GM19351 (cell line): ENCODE measurements at regions not wholly inside any gene's neighbourhood (a gene's known extent, or its start where the extent isn't known, plus 50 kb on each side); places are given as distances from the start of the nearest gene placed in this dataset.

Experiments used
- ATAC-seq: cut with Tn5 transposase; IDR thresholded peaks from one replicate; pipeline ENCODE4 v1.9.1; 2021; ENCODE audit warnings: mild to moderate bottlenecking, moderate library complexity; ENCODE audit not compliant: unreplicated experiment

DNA sequence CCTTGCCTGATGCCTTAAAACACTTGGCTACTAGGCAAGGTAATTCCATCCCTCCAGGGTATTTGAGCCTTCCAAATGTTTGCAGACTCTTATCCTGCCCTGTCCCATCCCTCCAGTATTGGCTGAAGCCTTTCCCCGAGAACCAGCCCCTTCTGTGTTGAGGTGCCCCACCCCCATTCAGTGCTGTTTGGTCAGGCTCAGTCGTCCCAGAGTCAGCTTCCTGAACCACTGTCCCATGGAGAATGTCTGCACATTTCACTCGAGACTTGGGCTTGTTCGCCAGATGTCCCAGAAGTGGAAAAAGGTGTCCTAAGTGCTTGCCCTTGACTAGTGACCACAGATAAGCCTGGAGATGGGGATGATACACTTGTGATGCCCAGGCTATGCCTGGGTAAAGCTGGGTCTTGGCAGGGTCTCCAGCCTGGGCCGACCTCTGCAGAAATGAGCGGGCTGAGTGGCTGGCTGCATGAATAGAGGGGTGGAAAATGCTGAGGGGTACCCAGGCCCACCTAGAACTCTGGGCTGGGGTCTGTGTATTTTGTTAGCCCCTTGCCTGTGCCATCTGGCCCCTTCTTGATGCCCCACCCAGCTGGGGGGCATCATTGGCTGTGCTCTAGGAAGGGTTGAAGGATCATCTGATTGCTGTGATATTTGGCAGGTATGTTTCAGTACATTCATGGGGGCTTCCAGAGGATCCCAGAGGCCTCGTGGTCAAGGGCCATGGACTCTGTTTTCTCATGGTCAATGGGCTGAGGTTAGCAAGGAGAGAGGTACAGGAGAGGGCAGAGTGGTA, 178.4 kb downstream of the MACROH2A1 start:
- ATAC-seq = no peak

DNA sequence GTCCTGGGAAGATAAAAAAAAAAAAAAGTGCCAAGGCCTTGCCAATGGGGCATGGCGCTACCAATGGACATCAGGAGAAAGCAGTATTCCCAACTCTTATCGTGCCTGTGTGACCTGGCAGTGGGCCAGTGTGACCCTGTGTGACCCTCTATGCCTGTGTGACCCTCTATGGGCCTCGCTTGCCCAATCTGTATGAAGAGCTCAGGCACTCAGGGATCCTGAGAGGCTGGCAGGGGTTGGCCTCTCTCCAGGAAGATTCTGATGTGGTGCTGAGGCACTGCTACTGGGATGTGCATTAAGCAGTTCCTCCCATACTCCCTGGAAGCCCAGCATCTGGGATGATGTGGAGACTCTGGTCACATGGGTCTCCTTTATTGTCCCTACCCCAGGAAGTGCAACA, 179.2 kb downstream of the MACROH2A1 start:
- ATAC-seq = no peak

DNA sequence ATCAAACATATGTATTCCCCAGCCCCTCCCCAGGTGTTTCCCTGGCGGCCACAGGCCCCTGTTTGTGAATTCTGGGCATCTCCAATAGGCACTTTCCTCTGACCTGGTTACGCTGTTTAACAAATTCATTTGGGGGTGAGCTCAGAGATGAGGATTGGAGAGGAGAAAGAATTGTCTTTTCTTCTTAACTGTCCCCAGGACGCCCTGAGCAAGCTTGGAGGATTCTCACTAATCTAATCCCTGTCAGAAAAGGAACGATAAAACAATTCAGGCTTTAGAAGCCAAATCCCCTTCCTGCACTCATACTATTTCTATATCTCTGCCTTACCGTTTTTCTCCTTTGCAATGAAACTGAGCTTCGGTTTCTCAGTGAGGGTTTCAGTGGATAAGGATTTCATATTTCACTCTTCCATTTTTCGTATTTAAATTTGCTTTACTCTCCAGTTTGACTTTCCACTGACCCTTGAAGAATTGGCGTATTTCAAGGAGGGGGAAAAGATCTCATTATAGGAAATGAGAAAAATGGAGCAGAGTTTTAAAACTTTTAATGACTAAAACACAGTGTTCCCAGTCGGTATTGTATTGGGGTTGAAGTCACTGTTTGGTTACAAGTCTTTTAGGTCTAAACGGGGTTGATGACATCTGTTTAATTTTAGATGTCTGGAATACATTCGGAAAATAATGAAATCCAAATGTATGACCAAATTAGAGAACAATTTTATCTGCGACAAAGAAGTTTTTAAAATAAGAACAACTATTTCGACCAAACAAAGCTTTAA, 180.1 kb downstream of the MACROH2A1 start:
- no peak for ATAC-seq

DNA sequence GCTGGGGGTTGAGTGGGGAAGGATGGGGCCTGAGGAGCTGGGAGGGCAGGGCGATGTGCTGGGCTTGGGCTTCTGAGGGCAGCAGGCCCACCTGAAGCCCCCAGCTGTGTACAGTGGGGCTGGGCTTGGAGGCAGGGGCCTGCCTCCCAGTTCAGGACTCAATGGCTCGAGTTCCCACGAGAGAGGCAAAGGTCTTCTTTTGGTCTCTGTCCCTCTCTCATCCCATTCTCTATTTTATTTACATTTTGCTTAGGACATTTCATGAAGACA, 180.6 kb downstream of the MACROH2A1 start:
- ATAC-seq = no peak

DNA sequence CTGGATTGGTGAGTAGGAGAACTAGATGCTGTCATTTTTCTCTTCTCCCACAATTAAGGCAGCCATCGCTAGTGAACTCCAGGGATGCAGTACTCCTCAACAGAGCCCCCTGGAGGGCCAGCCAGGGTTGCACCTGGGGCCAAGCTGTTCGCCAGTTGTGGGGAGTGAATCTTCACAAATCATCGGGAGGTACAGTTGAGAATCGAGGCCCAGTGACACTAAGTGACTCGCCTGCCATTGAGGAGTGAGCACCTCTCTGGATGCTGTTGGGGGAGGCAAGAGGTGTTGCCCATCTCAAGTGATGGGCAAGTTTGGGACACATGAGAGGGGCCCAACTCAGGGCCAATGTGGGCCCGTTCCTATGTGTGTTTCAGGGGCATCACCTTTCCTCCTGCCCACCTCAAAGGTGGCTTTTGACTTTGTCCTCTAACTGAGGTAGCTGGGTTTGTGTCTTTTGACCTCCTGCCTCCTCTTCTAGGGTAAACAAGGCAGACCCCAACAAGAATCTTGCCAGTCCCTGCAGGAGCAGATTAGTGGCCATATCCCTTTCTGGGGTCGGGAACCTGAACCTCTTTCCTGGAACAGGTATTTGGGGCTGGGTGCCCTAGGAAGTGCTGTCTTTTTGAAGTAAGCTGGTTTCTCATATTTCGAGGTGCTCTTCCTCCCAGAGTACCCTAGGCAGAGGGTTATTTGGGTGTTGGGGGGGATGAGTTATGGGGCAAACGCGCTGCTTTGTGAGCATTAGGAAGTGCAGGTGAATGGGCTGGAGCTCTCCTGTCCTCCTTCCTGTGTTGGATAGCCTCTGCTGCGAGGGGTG, 181.2 kb downstream of the MACROH2A1 start:
- ATAC-seq = no peak

DNA sequence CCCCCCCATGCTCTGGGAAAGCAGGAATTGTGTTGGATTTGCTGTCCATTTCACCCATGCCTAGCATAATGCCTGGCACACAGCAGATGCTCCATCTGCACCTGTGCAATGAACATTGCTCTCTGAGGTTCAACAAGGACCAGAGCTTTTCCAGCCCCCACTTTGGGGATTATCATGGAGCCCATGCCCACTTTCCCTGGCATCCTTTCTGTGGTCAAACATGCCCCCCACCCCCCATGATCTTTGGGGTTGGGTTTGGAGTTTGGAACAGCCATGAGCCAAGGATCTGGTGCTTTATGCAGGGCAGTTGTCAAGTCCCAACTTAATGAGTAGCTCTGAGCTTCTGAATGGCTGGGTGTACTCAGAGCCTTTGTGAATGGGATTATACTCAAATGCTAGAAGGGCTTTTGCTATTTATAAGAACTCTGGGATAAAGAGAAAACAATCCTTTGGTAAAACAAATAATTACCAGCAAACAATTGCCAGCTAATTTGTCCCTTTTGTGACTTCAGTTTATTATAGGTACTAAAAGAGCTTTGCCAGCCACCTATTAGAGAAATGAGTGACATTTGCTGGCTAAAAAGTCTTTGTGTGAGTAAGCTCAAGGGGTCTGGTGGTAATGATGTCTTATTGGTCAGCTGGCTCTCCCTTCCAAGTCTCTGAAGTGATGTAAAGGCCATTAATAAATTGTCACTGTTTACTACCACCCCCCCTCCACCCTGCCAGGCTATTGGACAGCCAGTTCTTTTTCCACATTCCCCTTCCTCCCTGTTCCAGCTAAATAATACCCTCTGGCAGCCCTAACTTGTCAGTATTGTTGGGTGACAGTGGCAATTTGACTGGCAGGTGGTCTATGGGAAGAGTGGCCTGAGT, 182.3 kb downstream of the MACROH2A1 start:
- ATAC-seq = no peak

DNA sequence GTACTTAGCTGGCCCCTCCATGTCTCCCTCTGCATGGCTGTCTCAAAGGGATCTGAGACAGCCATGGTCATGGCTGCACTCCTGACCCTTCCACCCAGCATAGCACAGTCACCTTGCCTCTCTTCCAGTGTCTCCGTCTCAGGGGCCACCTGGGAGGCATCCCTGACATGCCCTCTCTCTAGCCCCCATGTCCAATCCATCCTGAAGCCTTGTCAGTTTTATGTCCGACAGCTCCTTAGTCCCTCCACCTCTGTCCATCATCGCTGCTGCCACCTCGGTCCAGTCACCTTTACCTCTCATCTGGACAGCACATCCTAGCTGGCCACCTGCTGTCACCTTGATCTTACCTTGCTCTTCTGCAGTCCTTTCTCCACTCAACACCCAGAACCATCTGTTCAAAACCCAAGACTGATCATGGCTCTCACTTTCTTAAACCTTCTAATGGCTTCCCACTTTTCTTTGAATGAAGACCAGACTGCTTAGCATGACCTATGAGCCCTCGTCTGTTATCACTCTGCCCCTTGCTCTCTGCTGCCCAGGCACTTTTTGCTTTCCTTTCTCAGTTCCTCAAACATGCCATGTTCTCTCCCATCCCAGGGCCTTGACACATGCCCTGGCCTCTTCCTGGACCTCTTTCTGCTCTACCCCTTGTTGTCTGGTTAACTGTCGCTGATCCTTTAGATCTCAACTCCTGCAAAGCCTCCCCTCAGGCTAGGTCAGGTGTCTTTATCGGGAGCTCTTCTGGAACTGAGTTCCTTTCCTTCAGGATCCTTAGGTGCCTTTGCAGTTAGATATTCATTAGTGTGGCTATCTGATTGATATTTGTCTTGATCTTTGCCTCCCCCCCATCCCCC, 181.8 kb upstream of the PITX1 start:
- no peak for ATAC-seq

DNA sequence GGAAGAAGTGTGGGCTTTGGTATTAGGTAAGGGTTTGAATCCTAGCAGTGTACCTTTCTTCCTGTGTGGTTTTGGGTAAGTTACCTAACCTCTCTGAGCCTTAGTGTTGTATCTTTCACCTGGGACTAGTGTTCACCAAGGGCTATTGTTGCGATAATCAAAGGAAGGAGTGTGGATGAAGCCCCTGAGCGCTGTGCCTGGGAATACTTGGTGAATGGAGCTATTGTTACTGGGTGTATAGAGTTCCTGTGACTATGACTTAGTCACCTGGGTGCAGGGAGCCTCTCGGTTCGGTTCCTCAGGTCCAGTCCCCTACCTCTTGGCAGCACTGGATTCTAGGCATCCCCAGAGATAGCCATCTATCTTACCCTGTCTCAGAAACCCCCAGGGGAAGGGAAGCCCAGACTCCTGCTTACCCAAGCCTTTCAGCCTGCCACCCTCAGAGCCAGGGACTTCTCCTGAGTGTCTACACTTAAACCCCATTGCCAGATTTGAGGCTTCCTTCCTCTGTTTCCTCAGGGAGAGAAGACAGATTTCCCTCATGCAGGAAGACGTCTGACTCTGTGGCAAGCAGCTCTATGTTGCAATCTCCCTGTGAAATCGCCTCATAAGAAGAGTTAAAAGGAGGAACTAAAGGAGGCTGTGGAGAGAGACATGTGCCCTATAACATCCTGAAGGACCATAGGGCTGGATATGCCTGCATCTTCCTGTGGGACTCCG, 181.0 kb upstream of the PITX1 start:
- ATAC-seq = no peak

DNA sequence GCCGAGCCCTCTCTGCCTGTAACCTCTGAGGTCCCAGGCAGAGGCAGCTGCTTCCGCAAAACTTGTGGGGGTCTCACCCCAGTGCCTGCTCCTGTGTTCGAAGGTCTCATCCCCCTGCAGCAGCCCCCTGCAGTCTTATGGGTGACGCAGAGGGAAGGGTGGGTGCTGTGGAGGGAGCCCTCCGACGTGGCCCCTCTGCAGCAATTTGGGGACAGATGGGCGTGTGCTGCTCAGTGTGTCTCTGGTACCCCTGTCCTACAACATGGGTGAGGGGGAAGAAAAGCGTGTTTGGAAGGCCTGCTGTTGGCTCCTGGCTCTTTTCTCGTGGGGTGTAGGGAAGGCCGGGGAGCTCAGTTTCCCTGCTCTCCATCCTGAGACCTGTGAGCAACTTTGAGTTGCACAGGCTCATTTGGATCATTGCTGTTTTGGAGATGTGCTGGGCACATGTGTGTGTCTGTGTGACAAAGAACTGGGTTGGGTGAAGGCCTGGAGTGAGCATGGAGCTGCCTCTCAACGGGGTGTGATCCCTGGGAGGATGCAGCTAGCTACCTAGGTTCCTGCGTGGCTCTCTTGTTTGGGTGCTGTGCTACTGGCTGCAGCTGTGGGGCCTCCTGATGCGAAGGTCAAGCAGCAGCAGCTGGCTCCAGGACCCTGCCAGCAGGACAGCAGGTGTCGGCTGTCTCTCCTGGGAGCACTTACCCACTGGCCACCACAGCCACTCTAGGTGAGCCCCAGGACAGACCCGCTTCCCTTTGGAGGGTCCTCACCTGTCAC, 179.6 kb upstream of the PITX1 start:
- ATAC-seq = no peak

DNA sequence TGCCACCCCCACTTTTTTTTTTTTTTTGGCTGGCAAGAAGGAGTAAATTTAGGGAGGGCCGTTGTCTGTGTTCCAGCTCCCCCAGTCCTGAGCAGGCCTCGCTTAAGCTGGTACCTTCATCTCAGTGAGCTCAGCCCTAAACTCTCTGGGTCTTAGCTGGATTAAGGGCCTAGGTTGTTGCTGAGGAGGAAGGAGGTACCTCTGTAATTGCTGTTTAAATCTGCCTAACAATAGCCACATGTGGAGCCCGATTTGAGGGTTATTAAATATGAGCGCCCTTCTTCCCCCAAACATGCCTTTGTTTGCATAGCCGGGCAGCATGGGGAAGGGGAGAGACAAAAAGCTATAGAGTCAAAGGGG, 179.0 kb upstream of the PITX1 start:
- no peak for ATAC-seq

DNA sequence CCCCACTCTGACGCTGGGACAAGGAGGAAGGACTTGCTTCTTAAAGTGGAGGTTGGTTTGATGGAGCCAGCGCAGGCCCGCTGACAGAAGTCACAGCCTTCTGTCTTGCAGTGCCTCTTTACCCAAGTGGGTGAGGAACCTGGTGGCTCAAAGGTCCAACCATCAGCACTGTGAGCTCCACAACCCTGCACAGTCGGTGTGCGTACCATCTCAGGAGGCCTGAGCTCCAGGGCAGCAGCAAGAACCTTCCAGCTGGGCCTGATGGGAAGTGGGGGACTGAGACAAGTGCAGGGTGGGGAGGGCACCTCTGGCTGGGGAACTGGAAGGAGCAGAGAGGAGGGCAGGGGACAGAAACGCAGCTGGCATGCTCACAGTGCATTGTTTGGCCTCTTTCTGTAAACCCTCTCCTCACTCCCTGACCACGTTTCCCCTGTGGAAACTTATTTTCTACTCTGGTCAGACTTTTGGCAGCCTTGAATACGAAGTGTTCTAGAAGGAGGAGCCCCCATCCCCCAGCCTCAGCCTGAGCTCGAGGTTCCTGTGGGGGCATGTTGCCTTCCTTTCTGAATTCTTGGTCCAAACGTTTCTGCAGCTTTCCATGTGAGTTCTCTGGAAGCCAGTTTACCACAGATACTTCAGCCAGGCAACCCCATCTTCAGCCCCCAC, 178.5 kb upstream of the PITX1 start:
- no peak for ATAC-seq

DNA sequence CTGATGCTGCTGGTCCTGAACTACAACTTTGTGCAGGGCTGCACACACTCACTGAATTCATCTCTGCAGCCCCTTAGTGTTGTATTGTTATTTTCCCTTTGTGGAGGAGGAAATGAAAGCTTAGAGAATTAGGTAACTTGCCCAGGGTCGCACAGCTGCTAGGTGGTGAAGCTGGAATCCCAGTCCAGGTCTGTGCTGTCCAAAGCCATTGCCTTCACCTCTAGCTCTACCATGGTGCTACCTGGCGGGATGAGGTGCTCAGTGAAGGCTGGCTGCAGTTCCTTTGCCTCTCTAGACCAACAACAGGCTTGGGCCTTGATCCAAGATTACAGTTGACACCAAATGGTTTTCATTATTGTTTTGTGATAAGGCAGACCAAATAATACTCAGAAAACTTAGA, 177.8 kb upstream of the PITX1 start:
- ATAC-seq = no peak

DNA sequence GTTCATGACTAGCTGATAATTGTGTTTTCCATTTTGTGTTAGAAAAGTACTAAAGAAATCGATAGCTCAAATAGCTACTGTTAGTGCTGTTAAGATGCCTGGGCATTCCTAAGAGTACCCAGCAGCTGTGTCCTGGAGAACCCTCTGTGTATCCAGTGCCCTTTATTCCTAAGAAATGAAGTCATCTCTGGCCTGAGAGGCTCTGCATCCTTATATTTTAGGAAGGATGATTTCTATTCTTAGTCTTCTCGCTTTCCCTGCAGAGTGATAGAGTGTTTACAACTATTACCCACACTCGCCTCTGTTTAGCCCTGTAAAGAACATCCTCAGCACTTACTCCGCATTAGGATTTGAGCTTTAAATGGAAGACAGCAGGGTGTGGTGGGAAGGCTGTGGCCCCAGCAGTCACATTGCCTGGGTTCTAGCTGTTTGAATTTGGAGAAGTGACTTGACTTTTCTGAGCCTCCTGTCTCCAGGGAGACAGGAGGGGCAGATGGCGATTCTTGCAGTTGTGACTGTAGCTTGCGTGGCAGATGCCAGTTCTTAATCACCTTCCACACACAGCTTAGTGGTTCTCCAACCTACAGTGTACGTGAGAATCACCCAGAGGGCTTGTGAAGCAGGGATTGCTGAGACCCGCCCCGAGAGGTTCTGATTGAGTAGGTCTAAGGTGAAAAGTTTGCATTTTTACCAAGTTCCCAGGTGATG, 177.2 kb upstream of the PITX1 start:
- no peak for ATAC-seq

DNA sequence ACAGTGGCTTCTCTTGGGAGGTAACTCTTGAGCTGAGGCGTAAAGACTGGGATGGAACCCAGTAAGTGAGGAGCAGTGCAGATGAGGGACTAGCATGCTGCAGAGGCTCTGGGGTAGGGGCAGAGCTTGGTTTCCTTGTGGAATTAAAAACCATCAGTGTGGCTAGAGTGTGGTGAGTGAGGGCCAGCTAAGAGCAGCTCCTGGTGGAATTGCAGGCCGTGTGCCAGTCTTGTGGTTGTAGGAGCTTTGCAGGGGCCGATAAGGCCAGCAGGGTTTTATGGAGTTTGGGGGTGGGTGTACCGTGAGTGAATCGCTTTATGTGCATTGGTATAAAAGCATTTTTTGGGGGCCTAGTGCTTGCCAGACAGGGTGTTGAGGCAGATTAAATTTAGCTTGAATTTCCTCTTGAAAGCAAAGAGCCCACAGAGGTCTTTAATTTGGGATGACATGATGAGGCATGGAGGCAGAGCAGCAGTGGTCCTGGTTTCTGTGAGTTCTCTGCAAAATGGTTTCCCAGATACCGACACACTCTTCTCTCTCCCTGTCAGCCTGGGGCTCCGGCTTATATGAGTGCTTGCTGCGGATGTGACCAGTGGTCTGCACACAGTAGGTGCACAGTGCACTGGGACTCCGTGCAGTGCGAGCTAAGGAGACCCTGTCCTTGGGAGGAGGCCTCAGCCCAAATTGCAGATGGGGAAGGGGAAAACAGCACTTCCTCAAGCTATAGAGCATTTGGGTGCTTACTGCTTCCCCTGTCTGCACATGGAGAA, 176.4 kb upstream of the PITX1 start:
- ATAC-seq = no peak

DNA sequence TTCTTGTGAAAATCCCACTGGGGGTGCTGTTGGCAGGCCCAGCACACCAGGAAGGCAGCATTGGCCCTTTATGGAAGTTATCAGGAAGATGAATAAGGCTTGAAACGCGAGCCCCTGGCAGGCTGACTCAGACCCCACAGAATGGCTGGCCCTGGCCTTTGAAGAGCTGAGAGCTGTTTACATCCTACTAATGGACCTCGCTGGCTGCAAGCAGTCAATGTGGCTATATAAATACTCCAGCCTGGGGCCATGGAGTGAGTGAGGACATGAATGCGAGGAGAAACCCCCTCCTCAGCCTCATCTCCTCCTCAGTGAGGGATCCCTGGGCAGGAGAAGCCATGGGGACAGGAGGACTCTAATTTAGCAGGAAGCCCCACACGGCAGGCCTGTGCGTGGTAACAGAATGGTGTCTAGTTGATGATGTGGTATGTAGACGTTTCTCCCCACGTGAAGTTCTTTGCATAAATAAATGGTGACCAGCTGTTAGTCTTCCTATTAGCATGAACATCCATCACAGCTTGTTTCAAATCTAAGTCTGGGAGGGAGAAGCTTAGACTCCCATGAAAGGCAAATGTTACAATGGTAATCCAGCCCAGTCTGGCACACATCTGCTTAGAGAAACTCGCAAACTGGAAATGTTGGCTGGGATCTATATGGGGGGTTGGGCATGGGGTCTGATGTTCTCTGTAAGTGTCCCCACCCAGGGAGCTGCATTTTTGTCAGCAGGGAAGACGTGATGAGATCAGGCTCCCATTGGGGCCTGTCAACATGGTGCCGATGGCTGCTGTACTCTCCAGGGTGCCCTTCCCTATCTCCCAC, 175.1 kb upstream of the PITX1 start:
- ATAC-seq = no peak

DNA sequence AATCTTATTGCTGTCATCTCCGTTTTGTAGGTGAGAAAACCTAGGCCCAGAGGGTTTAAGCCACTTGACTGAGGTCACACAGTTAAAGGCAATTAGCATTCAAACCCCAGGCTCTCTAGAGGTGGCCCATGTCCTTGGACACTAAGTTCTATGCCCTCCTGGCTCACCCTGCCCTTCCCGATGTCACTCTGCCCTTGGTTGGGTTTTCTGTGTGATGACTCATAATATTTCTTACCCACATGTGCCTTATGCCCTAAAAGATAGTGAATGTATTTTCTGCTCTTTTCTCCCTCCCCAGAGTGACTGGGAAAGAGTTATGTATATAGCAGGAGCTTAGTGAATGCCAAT, 174.5 kb upstream of the PITX1 start:
- no peak for ATAC-seq
